ENCODE measurements at regions not wholly inside any gene's neighbourhood (a gene's known extent, or its start where the extent isn't known, plus 50 kb on each side); places are given as distances from the start of the nearest gene placed in this dataset.

DNA sequence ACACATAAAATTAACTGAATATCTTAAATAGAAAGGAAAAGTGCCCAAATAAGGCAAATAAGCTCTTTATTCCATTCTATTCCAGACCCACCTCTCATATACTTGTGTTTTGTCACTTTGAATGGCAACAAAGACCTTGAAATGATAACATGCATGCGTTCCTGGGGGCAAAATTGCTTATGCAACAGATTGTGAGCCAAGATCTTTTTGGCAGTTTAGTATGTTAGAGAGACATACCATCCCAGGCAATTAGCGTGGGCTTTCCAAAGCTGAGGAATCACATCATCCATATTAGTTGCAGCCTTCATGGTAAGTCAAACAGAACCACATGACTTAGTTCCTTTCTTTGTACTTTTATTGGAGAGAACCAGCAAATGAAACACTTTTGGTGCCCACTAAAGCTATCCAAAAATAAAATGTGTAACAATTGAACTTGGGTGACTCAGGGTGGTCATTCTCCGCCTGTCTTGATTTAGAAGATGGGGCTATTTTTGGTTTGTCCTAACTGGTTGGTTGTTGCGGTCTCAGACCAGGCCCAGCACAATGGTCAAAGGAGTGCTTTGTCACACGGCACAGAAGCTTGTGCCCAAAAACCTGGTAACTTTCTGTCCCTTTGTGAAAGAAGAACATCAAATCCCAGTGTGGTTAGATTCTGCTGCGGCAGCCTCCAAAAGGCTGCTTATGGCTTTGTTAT, 68.7 kb upstream of the ATF3 start:
- POLR2A ChIA-PET (ENCODE audit: low non-redundant PET) = no interaction called here
- TF ChIP-seq, protein P1, sequence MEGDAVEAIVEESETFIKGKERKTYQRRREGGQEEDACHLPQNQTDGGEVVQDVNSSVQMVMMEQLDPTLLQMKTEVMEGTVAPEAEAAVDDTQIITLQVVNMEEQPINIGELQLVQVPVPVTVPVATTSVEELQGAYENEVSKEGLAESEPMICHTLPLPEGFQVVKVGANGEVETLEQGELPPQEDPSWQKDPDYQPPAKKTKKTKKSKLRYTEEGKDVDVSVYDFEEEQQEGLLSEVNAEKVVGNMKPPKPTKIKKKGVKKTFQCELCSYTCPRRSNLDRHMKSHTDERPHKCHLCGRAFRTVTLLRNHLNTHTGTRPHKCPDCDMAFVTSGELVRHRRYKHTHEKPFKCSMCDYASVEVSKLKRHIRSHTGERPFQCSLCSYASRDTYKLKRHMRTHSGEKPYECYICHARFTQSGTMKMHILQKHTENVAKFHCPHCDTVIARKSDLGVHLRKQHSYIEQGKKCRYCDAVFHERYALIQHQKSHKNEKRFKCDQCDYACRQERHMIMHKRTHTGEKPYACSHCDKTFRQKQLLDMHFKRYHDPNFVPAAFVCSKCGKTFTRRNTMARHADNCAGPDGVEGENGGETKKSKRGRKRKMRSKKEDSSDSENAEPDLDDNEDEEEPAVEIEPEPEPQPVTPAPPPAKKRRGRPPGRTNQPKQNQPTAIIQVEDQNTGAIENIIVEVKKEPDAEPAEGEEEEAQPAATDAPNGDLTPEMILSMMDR (conservative IDR thresholded peaks at IDR 0.05; ENCODE audit: low read depth) = no peak
- no peak for DNase-seq (ENCODE audit: low spot score)
- CTCF ChIA-PET = no interaction called here
- H3K27ac ChIP-seq = no peak overlapping the region

DNA sequence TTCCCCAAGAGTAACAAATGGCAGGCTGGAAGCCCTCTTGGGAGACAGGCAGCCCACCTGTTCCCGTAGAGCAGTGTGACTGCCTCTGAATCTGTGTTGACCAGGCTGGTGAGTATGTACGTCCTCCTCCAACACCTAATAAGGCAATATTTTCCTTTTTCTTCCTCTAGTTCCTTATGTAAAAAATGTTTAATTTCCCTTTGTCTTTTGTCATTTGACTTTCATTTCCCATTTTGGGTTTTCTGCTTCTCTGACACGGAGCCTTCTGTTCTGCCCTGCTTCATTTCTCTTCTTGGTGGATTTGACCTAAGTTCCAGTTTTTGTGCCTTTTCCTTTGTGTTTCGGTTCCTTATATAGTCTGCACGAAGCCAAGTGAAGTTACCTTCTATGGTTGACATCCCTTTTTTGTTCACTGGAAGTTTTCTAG, 65.8 kb upstream of the ATF3 start:
- no peak for DNase-seq (ENCODE audit: low spot score)
- TF ChIP-seq, protein P1 (conservative IDR thresholded peaks at IDR 0.05; ENCODE audit: low read depth) = no peak
- H3K27ac ChIP-seq = no peak overlapping the region
- ChIA-PET POLR2A (ENCODE audit: low non-redundant PET) (no interaction called here), CTCF (no interaction called here)

DNA sequence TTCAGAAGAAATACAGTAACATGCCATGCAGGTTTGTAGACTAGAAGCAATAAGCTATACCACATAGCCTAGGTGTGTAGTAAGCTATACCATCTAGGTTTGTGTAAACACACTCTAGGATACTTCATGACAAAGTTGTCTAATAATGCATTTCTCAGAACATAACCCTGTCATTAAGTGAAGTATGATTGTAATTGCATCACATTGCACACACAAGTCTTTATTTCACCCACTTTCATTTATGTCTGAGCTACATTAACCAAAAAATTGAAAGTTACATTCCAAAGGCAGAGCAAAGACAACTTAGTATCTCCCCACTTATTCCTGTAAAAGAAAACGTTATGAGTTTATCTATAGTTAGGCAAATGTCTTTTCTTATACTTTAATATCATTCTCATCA, 64.5 kb upstream of the ATF3 start:
- ChIA-PET CTCF (interaction anchor here (0.6 kb wide), 1 partner anchor 1614 kb away, joined by 3 read pairs; no protein-coding TSS in a partner anchor), POLR2A (ENCODE audit: low non-redundant PET) (no interaction called here)
- DNase-seq (ENCODE audit: low spot score) = no peak
- TF ChIP-seq, protein P1 (conservative IDR thresholded peaks at IDR 0.05; ENCODE audit: low read depth) = no peak
- H3K27ac ChIP-seq = no peak overlapping the region

DNA sequence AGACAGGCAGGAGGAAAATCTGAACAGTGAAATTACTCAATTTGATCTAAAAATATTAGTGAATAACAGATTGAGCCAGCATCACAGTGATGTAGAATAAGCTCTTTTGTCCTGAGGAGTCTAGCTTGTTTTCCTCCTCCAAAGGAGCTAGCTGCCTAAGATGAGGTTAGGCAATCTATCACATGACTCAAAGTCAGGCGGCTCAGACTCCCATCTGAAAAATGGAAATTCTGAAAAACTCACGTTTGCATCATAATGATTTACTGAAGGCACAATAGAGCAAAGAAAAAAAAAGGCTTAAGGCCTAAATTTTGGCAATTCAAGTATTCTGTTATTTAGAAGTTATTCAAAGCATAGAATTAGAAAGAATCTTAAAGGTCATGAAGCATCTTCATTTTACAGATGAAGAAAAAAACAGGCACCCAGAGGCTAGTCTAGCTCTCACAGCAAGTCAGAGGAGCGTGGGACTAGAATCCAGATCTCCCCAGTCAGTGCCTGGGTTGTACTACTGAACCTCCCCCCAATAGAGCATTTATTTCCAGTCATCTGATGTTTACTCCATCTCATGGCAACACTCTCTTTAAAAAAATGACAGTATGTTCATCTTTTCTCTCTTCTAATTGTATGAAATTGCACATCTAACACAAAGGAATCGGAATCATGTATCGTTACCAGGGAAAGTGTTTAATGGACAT, 62.5 kb upstream of the ATF3 start:
- ChIA-PET CTCF (interaction anchor here (0.6 to 0.7 kb wide), 2 partner anchors 69 to 475 kb away, joined by 3 to 5 read pairs; no protein-coding TSS in a partner anchor), POLR2A (ENCODE audit: low non-redundant PET) (no interaction called here)
- H3K27ac ChIP-seq = no peak overlapping the region
- TF ChIP-seq, protein P1 (conservative IDR thresholded peaks at IDR 0.05; ENCODE audit: low read depth) = no peak
- no peak for DNase-seq (ENCODE audit: low spot score)

DNA sequence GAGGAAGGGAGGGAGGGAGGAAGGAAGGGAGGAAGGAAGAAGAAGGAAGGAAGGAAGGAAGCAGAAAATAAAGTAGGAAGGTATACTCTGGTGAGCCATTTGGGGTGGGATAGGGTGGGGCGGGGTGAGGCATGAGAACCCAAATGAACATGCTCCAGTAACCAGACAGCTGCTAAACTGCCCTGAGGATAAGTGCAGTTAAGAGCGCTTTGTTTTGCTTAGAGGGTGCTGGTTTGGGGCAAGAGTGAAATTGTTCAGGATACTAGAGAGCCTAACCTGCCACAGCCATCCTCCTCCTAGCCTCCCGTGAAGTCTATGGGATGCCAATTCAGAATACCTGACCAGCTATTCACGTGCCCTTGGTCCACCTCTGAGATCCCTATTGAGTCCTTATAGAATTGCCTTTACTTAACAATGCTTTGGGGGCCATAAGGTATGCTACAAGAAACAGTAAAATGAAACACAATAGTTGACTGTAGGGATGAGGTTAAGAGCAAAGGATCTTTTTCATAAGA, 59.0 kb upstream of the ATF3 start:
- CTCF ChIA-PET = no interaction called here
- no peak for DNase-seq (ENCODE audit: low spot score)
- POLR2A ChIA-PET (ENCODE audit: low non-redundant PET) = no interaction called here
- no peak overlapping the region for H3K27ac ChIP-seq
- TF ChIP-seq, protein P1 (conservative IDR thresholded peaks at IDR 0.05; ENCODE audit: low read depth) = no peak

DNA sequence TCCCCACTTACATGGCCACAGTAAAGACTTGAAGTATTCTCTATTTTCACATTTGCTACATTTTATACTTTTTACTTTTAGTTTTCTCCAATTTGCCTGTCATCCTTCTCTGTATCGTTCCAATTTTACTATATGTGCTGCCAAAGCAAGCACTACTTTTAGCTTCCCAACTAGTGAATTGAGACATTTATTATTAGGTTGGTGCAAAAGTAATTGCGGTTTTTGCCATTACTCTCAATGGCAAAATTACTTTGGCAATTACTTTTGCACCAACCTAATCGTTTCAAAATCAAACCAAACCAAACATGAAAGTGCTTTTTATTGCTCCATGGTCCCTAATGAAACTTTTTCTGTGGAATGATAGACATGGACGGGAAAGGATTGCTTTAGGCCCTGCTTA, 56.6 kb upstream of the ATF3 start:
- TF ChIP-seq, protein P1 (conservative IDR thresholded peaks at IDR 0.05; ENCODE audit: low read depth) = no peak
- POLR2A ChIA-PET (ENCODE audit: low non-redundant PET) = no interaction called here
- no peak overlapping the region for H3K27ac ChIP-seq
- CTCF ChIA-PET = interaction anchor here (0.6 to 1.2 kb wide), 2 partner anchors 96 to 412 kb away, joined by 3 read pairs; no protein-coding TSS in a partner anchor
- no peak for DNase-seq (ENCODE audit: low spot score)

All from RWPE1 (cell line).